HL-60/S4 treated with retinoic acid at 250 ng/mL for 4 days and 3 days (cell line): ENCODE measurements at regions not wholly inside any gene's neighbourhood (a gene's known extent, or its start where the extent isn't known, plus 50 kb on each side); places are given as distances from the start of the nearest gene placed in this dataset.

Experiments used
- in situ Hi-C: fragments of 300-500 bp; cut with MboI; formaldehyde crosslinking; loops from 2 replicates; pipeline ENCODE4 v1.7.0; 2022; ENCODE audit warnings: low sequenced_read_pairs

- in situ Hi-C loops: no loop called here
These were observed 165.9 kb upstream of the TANK start for GRCh38 chr2:160994141-160995002.

DNA sequence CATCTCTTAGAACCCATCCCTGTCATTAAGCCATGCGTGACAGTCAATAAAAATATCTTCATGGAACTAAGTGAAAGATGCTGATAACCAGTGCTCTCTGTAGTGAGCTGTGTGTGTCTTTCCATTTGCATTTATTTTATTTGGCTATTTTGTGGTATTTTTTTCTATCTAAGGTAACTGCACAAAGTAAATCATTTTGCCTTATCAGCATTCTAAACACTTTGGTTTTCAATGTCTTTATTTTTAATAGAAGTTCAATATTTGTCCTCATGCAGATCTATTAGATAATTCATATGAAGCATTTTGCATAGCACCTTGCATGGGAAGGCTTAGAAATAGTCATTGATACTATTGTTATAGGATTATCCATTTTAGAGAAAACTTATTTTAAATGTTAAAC is 163.6 kb upstream of the TANK start:
- in situ Hi-C loops: no loop called here

DNA sequence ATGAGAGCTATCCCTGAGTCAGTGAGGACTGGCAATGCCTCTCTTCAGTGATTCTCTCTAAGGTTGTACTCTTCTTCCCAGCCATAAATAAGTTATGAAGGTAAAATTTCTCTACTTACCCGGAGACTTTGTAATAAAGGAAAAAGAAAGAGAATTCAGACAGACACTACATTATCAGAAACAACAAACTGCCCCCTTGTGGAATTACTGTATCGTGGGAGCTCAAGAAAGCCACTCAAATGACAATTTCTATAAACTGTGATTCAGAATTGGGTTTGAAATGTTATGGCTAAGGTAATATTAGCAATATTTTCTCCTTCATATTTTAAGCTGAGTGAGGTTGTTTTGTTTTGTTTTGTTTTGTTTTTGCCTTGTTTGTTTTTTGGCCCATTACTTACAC is 155.8 kb upstream of the TANK start:
- in situ Hi-C loops: loop anchor here (25.0 kb wide), 1 partner anchor 892 kb away; no protein-coding TSS in a partner anchor

GRCh38 chr2:161005170-161005569 is 155.1 kb upstream of the TANK start:
- in situ Hi-C loops: loop anchor here (25.0 kb wide), 1 partner anchor 893 kb away; no protein-coding TSS in a partner anchor

DNA sequence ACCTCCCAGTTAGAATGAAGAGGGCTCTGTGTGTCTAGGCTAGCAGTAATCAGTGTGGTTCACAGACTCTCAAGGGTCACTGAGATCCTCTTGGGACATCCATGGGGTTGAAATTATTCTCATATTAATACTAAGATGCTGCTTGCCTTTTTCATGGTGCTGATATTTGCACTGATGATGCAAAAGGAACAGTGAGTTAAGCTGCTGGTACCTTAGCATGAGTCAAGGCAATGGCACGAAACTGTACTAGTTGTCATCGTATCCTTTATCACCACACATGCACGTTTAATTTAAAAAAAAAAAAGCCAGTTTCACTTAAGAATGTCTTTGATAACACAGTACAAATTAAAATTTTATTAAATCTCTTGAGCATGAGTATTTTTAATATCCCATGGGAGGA is 151.9 kb upstream of the TANK start:
- in situ Hi-C loops: loop anchor here (25.0 kb wide), 1 partner anchor 896 kb away; no protein-coding TSS in a partner anchor

DNA sequence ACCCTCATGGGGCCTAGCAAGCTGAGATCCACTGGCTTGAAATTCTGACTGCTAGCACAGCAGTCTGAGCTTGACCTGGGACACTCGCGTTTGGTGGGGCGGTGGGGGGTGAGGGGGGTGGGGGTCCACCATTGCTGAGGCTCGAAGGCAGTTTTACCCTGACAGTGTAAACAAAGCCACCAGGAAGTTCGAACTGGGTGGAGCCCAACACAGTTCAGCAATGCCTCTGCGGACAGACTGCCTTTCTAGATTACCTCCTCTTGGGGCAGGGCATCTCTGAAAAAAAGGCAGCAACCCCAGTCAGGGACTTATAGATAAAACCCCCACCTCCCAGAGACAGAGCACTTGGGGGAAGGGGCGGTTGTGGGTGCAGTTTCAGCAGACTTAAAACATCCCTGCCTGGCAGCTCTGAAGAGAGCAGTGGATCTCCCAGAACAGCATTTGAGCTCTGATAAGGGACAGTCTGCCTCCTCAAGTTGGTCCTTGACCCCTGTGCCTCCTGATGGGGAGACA is 149.7 kb upstream of the TANK start:
- in situ Hi-C loops: loop anchor here (25.0 kb wide), 1 partner anchor 898 kb away; no protein-coding TSS in a partner anchor

DNA sequence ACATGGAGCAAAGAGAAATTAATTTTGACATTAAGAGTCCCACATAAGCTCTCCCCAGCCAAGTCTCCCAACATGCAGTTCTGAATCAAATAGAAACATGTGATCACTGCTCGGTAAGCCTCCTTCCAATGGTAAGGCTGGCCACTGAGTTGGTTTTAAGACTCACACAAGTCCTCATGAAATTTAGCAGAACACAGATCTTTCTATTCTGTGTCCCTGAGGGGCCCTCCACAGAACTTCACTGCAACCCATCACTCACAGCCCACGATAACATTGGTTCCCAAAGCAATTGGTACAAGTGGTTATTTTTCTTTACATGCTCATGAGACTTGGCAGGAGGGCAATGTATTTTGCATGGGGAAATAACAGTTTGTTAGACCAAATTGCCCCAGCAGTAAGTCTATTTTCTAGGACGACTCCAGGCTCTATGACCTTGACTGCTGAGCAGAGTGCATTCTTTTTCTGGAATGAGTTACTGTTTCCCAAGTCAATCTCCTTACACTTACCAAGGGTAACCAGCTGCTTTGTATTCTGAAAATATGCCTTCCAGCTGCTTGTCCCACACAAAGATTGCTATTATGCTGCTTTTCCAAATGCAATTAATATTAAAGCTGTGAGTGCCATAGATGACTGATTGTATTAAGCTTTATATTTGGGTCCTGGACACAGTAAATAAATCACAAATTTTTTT is 142.3 kb upstream of the TANK start:
- in situ Hi-C loops: loop anchor here (25.0 kb wide), 1 partner anchor 906 kb away; no protein-coding TSS in a partner anchor

- in situ Hi-C loops: loop anchor here (25.0 kb wide), 1 partner anchor 907 kb away; no protein-coding TSS in a partner anchor
These were observed 140.9 kb upstream of the TANK start for GRCh38 chr2:161019311-161019710.

- in situ Hi-C loops: loop anchor here (25.0 kb wide), 1 partner anchor 908 kb away; no protein-coding TSS in a partner anchor
These were observed 139.8 kb upstream of the TANK start for GRCh38 chr2:161020437-161020836.

- in situ Hi-C loops: no loop called here
These were observed 131.6 kb upstream of the TANK start for GRCh38 chr2:161028581-161028980.

- in situ Hi-C loops: no loop called here
These were observed 130.9 kb upstream of the TANK start for GRCh38 chr2:161029321-161029720.

GRCh38 chr2:161030260-161031063 is 129.8 kb upstream of the TANK start:
- in situ Hi-C loops: no loop called here

DNA sequence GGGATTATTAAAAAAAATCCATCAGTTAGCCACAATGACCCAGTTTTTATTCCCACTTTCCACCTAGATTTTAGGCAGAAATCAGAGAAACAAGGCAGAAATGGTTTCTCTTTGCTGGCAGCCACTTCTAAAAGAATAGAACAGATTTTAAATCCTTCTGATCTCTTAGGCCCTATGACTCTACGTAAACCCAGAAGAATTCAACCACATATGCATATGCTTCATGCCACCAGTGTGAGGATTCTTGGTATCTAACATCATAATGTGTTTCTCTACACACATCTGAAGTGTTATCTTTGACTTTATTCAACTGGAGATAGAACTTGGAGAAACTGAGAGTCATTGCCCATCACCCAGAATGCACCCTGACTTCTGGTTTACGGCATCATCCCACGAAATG is 128.7 kb upstream of the TANK start:
- in situ Hi-C loops: no loop called here

- in situ Hi-C loops: no loop called here
These were observed 127.6 kb upstream of the TANK start for GRCh38 chr2:161032635-161033034.

DNA sequence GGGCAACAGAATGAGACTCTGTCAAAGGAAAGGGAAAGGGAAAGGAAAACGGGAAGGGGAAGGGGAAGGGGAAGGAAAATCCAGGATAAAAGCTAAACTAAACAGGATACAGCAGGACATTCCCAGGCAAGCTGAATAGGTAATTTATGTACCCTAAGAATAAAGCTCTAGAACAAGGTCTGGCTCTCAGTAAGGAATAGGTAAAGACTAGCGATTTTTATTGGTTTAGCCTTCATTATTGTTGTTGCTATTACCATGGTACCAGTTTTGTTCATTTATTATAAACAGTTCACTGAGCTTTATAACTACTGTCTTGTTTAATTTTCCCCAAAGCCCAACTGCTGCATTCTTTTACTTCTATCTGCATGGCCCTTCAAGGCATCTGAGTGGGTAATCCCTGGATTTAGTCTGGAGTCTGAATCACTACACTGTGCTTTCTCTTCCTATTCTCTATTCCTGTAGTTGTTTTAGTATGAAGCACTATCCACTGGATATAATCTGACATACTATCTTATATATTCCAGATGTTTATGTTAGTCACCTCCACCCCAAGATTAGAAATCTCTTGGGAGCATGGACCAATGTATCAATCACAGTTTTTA is 127.1 kb upstream of the TANK start:
- in situ Hi-C loops: no loop called here

DNA sequence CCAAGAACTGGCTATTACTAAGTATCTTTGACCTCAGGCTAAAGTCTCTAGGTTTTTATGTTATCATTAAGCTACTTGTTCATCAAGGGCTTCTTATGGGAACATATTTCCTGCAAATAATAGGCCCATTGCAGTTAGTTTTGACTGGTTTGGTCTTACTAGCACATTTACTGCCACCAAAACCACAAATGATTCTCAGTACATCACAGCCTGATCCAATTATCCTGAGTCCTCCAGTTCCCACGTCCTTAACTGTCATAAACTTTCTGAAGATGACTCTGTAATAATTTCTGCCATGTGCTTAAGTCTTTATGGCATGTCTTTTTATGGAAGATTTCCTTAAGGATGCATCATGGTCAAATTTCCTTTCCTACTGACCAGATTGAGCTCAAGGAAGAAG is 123.3 kb upstream of the TANK start:
- in situ Hi-C loops: no loop called here

- in situ Hi-C loops: no loop called here
These were observed 121.2 kb upstream of the TANK start for GRCh38 chr2:161039071-161039470.

DNA sequence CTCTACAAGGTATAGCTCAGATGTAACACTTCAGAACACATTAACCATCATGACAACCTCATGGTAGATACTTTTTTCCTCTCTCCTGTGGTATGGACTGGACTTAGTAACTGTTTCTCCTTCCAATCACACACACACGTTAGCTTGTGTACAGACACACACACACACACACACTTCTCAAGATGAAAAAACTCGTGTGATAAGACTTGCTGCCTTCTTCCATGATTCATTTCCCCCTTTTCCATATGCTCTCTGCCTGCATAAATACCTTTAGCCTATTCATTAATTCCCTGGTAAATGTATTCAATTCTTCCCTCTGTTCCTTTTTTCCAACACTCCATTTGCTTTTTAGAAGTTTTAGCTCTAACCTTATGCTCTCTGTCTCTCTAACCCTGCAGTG is 118.9 kb upstream of the TANK start:
- in situ Hi-C loops: no loop called here

DNA sequence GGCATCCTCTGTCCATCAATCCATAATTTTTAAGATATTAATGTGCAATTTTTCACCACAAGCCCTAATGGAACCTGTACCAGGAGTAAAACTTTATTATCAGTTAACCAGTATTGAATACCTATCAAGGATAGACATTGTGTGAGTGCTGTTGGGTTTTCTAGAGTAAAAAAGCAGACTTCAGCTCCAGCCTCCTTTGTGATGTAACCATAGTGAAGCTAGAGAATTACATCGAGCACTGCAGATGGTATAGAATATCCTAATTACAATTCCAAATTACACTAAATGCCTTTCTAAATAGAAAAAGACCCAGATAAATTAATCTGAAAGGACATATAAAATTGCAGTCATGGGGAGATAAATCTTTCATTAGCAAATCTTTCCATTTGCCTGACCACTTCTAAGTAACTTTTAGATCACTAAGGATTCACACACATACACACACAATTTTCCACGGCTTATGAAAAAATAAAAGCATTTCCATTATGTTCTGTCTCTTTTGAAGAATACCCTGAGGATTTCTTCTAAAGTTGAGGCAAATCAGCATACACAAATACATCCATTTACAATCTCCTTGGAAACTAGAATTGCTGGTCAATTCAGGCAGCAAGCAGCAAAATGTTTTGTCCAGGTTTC is 117.1 kb upstream of the TANK start:
- in situ Hi-C loops: no loop called here
